HG03103 (cell line): ENCODE measurements at regions not wholly inside any gene's neighbourhood (a gene's known extent, or its start where the extent isn't known, plus 50 kb on each side); places are given as distances from the start of the nearest gene placed in this dataset.

ENCODE experiments used
- ATAC-seq: cut with Tn5 transposase; IDR thresholded peaks from one replicate; pipeline ENCODE4 v1.9.1; 2021; ENCODE audit warnings: low read depth; ENCODE audit not compliant: unreplicated experiment

- no peak for ATAC-seq
These were observed 124.9 kb upstream of the ARID1B start for GRCh38 chr6:156652231-156652750.

- ATAC-seq = no peak
These were observed 125.7 kb upstream of the ARID1B start for GRCh38 chr6:156651486-156651885.

- no peak for ATAC-seq
These were observed 126.2 kb upstream of the ARID1B start for GRCh38 chr6:156650896-156651390.

- no peak for ATAC-seq
These were observed 128.6 kb upstream of the ARID1B start for GRCh38 chr6:156648616-156649015.

GRCh38 chr6:156647991-156648390 lies 129.2 kb upstream of the ARID1B start:
- ATAC-seq = no peak

GRCh38 chr6:156647140-156647784 lies 129.9 kb upstream of the ARID1B start:
- no peak for ATAC-seq

- no peak for ATAC-seq
These were observed 130.7 kb upstream of the ARID1B start for GRCh38 chr6:156646496-156646895.

- ATAC-seq = no peak
These were observed 132.1 kb upstream of the ARID1B start for GRCh38 chr6:156645097-156645496.

GRCh38 chr6:156639009-156639721 lies 138.0 kb upstream of the ARID1B start:
- no peak for ATAC-seq

GRCh38 chr6:156638581-156638980 lies 138.6 kb upstream of the ARID1B start:
- no peak for ATAC-seq

GRCh38 chr6:156634951-156635371 lies 142.2 kb upstream of the ARID1B start:
- no peak for ATAC-seq

- ATAC-seq = no peak
These were observed 143.1 kb upstream of the ARID1B start for GRCh38 chr6:156634048-156634447.

GRCh38 chr6:156633291-156633690 lies 143.9 kb upstream of the ARID1B start:
- ATAC-seq = no peak

GRCh38 chr6:156630613-156631302 lies 146.4 kb upstream of the ARID1B start:
- ATAC-seq = no peak

GRCh38 chr6:156628805-156629204 lies 148.4 kb upstream of the ARID1B start:
- no peak for ATAC-seq

- no peak for ATAC-seq
These were observed 149.7 kb upstream of the ARID1B start for GRCh38 chr6:156627524-156627923.

- no peak for ATAC-seq
These were observed 155.0 kb upstream of the ARID1B start for GRCh38 chr6:156622185-156622584.

GRCh38 chr6:156620331-156620730 lies 156.8 kb upstream of the ARID1B start:
- no peak for ATAC-seq

GRCh38 chr6:156618600-156619205 lies 158.5 kb upstream of the ARID1B start:
- ATAC-seq = no peak

- no peak for ATAC-seq
These were observed 159.2 kb upstream of the ARID1B start for GRCh38 chr6:156617941-156618340.

GRCh38 chr6:156617376-156617775 lies 159.8 kb upstream of the ARID1B start:
- no peak for ATAC-seq
